GM23338 (cell line): ENCODE measurements at regions not wholly inside any gene's neighbourhood (a gene's known extent, or its start where the extent isn't known, plus 50 kb on each side); places are given as distances from the start of the nearest gene placed in this dataset.

ENCODE experiments used
- ATAC-seq: fragments of 200-7000 bp; cut with Tn5 transposase; 3 replicates; pipeline ENCODE4 v1.9.1; 2020
- DNase-seq: peaks from one replicate; pipeline ENCODE4 v3.0.0-alpha.2; 2015; ENCODE audit warnings: low spot score
- H2AFZ ChIP-seq: fragments of 200-600 bp; sonication (generic); 2 replicates; pipeline ENCODE4 v1.8.0; 2016; ENCODE audit warnings: antibody characterized with exemption, mild to moderate bottlenecking, moderate library complexity
- H3F3A ChIP-seq: fragments of 200-600 bp; sonication (generic); replicated peaks from 2 replicates; pipeline ENCODE4 v1.8.0; 2017; ENCODE audit warnings: antibody characterized with exemption, mixed run types, low read depth
- H3K27ac ChIP-seq: fragments of 200-600 bp; sonication (generic); 2 replicates; pipeline ENCODE4 v1.6.1; 2016; ENCODE audit warnings: low read depth
- H3K27me3 ChIP-seq: fragments of 200-600 bp; sonication (generic); 2 replicates; pipeline ENCODE4 v1.8.0; 2016; ENCODE audit warnings: mild to moderate bottlenecking, mixed run types, moderate library complexity; ENCODE audit not compliant: insufficient read depth
- H3K36me3 ChIP-seq: fragments of 200-600 bp; sonication (generic); 2 replicates; pipeline ENCODE4 v1.8.0; 2016; ENCODE audit warnings: mild to moderate bottlenecking; ENCODE audit not compliant: insufficient read depth
- H3K4me1 ChIP-seq: fragments of 200-600 bp; sonication (generic); 2 replicates; pipeline ENCODE4 v1.8.0; 2016; ENCODE audit warnings: mild to moderate bottlenecking, moderate library complexity; ENCODE audit not compliant: insufficient read depth
- H3K4me2 ChIP-seq: fragments of 200-600 bp; sonication (generic); 2 replicates; pipeline ENCODE4 v1.7.1; 2017; ENCODE audit warnings: mixed run types
- H3K4me3 ChIP-seq: fragments of 200-600 bp; sonication (generic); 2 replicates; pipeline ENCODE4 v1.6.1; 2016; ENCODE audit warnings: mixed run types
- H3K79me2 ChIP-seq: fragments of 200-600 bp; sonication (generic); replicated peaks from 2 replicates; pipeline ENCODE4 v1.8.0; 2017; ENCODE audit warnings: mild to moderate bottlenecking; ENCODE audit not compliant: insufficient read depth
- H3K9me2 ChIP-seq: fragments of 200-600 bp; sonication (generic); 2 replicates; pipeline ENCODE4 v1.8.0; 2017; ENCODE audit not compliant: insufficient read depth
- H4K20me1 ChIP-seq: fragments of 200-600 bp; sonication (generic); replicated peaks from 2 replicates; pipeline ENCODE4 v1.8.0; 2017; ENCODE audit warnings: mild to moderate bottlenecking; ENCODE audit not compliant: insufficient read depth
- H3K27ac Mint-ChIP-seq: 2 replicates; pipeline ENCODE4 v1.8.0; 2020; ENCODE audit warnings: inconsistent platforms, mild to moderate bottlenecking, moderate library complexity, mixed read lengths
- H3K27me3 Mint-ChIP-seq: 3 replicates; pipeline ENCODE4 v1.8.0; 2022; ENCODE audit warnings: low read depth, mild to moderate bottlenecking, moderate library complexity, mixed read lengths, inconsistent platforms; ENCODE audit not compliant: insufficient read depth, poor library complexity
- H3K36me3 Mint-ChIP-seq: 3 replicates; pipeline ENCODE4 v1.8.0; 2021; ENCODE audit warnings: low read depth, mild to moderate bottlenecking, inconsistent platforms, moderate library complexity, mixed read lengths
- H3K4me1 Mint-ChIP-seq: 3 replicates; pipeline ENCODE4 v1.8.0; 2020; ENCODE audit warnings: mild to moderate bottlenecking, inconsistent platforms, mixed read lengths
- H3K4me3 Mint-ChIP-seq: 3 replicates; pipeline ENCODE4 v1.8.0; 2021; ENCODE audit warnings: moderate library complexity, mild to moderate bottlenecking, inconsistent platforms, mixed read lengths
- H3K9me3 Mint-ChIP-seq: 3 replicates; pipeline ENCODE4 v1.8.0; 2020; ENCODE audit warnings: moderate library complexity, mild to moderate bottlenecking, inconsistent platforms, mixed read lengths
- EZH2 ChIP-seq: fragments of 200-600 bp; sonication (generic); IDR thresholded peaks from one replicate; pipeline ENCODE4 v1.8.0; 2017; ENCODE audit warnings: antibody characterized with exemption, mild to moderate bottlenecking, low read depth; ENCODE audit not compliant: unreplicated experiment
- EZH2phosphoT487 ChIP-seq: fragments of 200-600 bp; sonication (generic); IDR thresholded peaks from one replicate; pipeline ENCODE4 v1.8.1; 2018; ENCODE audit warnings: antibody characterized with exemption; ENCODE audit not compliant: unreplicated experiment
- JUNB ChIP-seq: IDR thresholded peaks from one replicate; pipeline ENCODE4 v1.6.1; 2016; ENCODE audit warnings: antibody characterized with exemption; ENCODE audit not compliant: unreplicated experiment
- NANOG ChIP-seq: IDR thresholded peaks from 2 replicates; pipeline ENCODE4 v1.6.1; 2016; ENCODE audit warnings: antibody characterized with exemption, borderline replicate concordance
- POLR2AphosphoS5 ChIP-seq: IDR thresholded peaks from 2 replicates; pipeline ENCODE4 v1.6.1; 2016; ENCODE audit warnings: antibody characterized with exemption, low read depth
- STAT1 ChIP-seq: IDR thresholded peaks from one replicate; pipeline ENCODE4 v1.6.1; 2016; ENCODE audit warnings: antibody characterized with exemption; ENCODE audit not compliant: unreplicated experiment
- ZNF114 ChIP-seq: fragments of 250-450 bp; sonication (Bioruptor Pico); IDR thresholded peaks from 2 replicates; pipeline ENCODE4 v1.5.0; 2020; ENCODE audit warnings: mild to moderate bottlenecking, moderate library complexity
- ZNF331 ChIP-seq: fragments of 250-450 bp; sonication (Bioruptor Pico); IDR thresholded peaks from 2 replicates; pipeline ENCODE4 v1.5.0; 2020; ENCODE audit warnings: low read depth, mild to moderate bottlenecking, moderate library complexity
- TF ChIP-seq, protein P1 (sequence below): IDR thresholded peaks from 2 replicates; pipeline ENCODE4 v1.6.1; 2016; ENCODE audit warnings: antibody characterized with exemption
- TF ChIP-seq, protein P2 (sequence below), 2 experiments: fragments of 200-600 bp in 1 of 2; sonication (generic) in 1 of 2; conservative IDR thresholded peaks; 2 replicates each; pipeline versions ENCODE4 v1.5.1 to v1.6.1; 2016 to 2017; ENCODE audit warnings: antibody characterized with exemption in 2 of 2, low read depth in 2 of 2, mild to moderate bottlenecking in 2 of 2, moderate library complexity in 1 of 2
- TF ChIP-seq, protein P3 (sequence below): fragments of 250-450 bp; sonication (Bioruptor Pico); IDR thresholded peaks from 2 replicates; pipeline ENCODE4 v1.5.0; 2020; ENCODE audit warnings: mild to moderate bottlenecking, moderate library complexity

DNA sequence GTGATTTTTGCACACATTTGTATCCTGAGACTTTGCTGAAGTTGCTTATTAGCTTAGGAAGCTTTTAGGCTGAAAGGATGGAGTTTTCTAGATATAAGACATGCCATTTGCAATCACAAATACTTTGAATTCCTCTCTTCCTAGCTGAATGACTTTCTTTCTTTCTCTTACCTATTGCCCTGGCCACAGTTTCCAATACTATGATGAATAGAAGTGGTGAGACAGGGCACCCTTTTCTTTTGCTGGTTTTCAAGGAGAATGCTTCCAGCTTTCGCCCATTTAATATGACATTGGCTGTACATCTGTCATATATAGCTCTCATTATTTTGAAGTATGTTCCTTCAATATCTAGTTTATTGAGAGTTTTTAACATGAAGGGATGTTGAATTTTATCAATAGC is 409.6 kb upstream of the EPHA7 start:
- Histone ChIP-seq H3K27ac (peak overlapping the region; percentile 99), H3F3A (peaks cover 20% of the 10 kb centered on the region), H3K4me1 (peaks cover 10% of the 10 kb centered on the region), H4K20me1 (no peaks in the 10 kb centered on the region), H3K79me2 (peaks cover 9% of the 10 kb centered on the region), H3K27me3 (no peaks in the 10 kb centered on the region), H3K4me2 (peak overlapping the region; percentile 74), H3K36me3 (peaks cover 13% of the 10 kb centered on the region), H3K9me2 (no peaks in the 10 kb centered on the region), H2AFZ (no peak overlapping the region), H3K4me3 (peak overlapping the region; percentile 37; the same call in 1 of the 2 replicates)
- Mint-ChIP-seq H3K9me3 (peaks cover 6% of the 10 kb centered on the region; the same call in 2 of the 3 replicates), H3K27ac (peak overlapping the region; percentile 93), H3K27me3 (peaks cover 29% of the 10 kb centered on the region), H3K4me3 (peak overlapping the region; percentile 59), H3K4me1 (peaks cover 39% of the 10 kb centered on the region), H3K36me3 (peaks cover 81% of the 10 kb centered on the region)
- DNase-seq (peak; percentile 62), ATAC-seq (peak; percentile 52)
- TF ChIP-seq STAT1, result no peak
- TF ChIP-seq, protein P1, sequence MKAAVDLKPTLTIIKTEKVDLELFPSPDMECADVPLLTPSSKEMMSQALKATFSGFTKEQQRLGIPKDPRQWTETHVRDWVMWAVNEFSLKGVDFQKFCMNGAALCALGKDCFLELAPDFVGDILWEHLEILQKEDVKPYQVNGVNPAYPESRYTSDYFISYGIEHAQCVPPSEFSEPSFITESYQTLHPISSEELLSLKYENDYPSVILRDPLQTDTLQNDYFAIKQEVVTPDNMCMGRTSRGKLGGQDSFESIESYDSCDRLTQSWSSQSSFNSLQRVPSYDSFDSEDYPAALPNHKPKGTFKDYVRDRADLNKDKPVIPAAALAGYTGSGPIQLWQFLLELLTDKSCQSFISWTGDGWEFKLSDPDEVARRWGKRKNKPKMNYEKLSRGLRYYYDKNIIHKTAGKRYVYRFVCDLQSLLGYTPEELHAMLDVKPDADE, result no peak
- TF ChIP-seq ZNF114 (CRISPR knock-in tag), result no peak
- no peak for TF ChIP-seq EZH2phosphoT487
- TF ChIP-seq, protein P2, sequence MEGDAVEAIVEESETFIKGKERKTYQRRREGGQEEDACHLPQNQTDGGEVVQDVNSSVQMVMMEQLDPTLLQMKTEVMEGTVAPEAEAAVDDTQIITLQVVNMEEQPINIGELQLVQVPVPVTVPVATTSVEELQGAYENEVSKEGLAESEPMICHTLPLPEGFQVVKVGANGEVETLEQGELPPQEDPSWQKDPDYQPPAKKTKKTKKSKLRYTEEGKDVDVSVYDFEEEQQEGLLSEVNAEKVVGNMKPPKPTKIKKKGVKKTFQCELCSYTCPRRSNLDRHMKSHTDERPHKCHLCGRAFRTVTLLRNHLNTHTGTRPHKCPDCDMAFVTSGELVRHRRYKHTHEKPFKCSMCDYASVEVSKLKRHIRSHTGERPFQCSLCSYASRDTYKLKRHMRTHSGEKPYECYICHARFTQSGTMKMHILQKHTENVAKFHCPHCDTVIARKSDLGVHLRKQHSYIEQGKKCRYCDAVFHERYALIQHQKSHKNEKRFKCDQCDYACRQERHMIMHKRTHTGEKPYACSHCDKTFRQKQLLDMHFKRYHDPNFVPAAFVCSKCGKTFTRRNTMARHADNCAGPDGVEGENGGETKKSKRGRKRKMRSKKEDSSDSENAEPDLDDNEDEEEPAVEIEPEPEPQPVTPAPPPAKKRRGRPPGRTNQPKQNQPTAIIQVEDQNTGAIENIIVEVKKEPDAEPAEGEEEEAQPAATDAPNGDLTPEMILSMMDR (conservative IDR thresholded peaks at IDR 0.05; ENCODE audit: low read depth in 2 of 2), result no peak
- no peak for TF ChIP-seq ZNF331 (CRISPR knock-in tag)
- TF ChIP-seq, protein P3, sequence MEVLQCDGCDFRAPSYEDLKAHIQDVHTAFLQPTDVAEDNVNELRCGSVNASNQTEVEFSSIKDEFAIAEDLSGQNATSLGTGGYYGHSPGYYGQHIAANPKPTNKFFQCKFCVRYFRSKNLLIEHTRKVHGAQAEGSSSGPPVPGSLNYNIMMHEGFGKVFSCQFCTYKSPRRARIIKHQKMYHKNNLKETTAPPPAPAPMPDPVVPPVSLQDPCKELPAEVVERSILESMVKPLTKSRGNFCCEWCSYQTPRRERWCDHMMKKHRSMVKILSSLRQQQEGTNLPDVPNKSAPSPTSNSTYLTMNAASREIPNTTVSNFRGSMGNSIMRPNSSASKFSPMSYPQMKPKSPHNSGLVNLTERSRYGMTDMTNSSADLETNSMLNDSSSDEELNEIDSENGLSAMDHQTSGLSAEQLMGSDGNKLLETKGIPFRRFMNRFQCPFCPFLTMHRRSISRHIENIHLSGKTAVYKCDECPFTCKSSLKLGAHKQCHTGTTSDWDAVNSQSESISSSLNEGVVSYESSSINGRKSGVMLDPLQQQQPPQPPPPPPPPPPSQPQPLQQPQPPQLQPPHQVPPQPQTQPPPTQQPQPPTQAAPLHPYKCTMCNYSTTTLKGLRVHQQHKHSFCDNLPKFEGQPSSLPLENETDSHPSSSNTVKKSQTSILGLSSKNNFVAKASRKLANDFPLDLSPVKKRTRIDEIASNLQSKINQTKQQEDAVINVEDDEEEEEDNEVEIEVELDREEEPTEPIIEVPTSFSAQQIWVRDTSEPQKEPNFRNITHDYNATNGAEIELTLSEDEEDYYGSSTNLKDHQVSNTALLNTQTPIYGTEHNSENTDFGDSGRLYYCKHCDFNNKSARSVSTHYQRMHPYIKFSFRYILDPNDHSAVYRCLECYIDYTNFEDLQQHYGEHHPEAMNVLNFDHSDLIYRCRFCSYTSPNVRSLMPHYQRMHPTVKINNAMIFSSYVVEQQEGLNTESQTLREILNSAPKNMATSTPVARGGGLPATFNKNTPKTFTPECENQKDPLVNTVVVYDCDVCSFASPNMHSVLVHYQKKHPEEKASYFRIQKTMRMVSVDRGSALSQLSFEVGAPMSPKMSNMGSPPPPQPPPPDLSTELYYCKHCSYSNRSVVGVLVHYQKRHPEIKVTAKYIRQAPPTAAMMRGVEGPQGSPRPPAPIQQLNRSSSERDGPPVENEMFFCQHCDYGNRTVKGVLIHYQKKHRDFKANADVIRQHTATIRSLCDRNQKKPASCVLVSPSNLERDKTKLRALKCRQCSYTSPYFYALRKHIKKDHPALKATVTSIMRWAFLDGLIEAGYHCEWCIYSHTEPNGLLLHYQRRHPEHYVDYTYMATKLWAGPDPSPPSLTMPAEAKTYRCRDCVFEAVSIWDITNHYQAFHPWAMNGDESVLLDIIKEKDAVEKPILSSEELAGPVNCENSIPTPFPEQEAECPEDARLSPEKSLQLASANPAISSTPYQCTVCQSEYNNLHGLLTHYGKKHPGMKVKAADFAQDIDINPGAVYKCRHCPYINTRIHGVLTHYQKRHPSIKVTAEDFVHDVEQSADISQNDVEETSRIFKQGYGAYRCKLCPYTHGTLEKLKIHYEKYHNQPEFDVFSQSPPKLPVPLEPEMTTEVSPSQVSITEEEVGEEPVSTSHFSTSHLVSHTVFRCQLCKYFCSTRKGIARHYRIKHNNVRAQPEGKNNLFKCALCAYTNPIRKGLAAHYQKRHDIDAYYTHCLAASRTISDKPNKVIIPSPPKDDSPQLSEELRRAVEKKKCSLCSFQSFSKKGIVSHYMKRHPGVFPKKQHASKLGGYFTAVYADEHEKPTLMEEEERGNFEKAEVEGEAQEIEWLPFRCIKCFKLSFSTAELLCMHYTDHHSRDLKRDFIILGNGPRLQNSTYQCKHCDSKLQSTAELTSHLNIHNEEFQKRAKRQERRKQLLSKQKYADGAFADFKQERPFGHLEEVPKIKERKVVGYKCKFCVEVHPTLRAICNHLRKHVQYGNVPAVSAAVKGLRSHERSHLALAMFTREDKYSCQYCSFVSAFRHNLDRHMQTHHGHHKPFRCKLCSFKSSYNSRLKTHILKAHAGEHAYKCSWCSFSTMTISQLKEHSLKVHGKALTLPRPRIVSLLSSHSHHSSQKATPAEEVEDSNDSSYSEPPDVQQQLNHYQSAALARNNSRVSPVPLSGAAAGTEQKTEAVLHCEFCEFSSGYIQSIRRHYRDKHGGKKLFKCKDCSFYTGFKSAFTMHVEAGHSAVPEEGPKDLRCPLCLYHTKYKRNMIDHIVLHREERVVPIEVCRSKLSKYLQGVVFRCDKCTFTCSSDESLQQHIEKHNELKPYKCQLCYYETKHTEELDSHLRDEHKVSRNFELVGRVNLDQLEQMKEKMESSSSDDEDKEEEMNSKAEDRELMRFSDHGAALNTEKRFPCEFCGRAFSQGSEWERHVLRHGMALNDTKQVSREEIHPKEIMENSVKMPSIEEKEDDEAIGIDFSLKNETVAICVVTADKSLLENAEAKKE, result no peak
- no peak; the same call in none of the 2 replicates for TF ChIP-seq POLR2AphosphoS5
- no peak; the same call in 1 of the 2 replicates for TF ChIP-seq NANOG
- no peak for TF ChIP-seq JUNB
- no peak for TF ChIP-seq EZH2
